Esophagus squamous epithelium (tissue), 5 donors: ENCODE measurements at regions not wholly inside any gene's neighbourhood (a gene's known extent, or its start where the extent isn't known, plus 50 kb on each side); places are given as distances from the start of the nearest gene placed in this dataset.

ENCODE experiments used
- DNase-seq: peaks from one replicate; lab custom pipeline; 2025; lab: John Stamatoyannopoulos, UW
- H3K27ac ChIP-seq, 4 donors: fragments of 200-600 bp; sonication (generic); one replicate each; pipeline ENCODE4 v1.5.1; 2016 to 2019; ENCODE audit warnings: mild to moderate bottlenecking in 1 of 4
- H3K27me3 ChIP-seq, 4 donors: fragments of 200-600 bp; sonication (generic); 1 replicate in 3 of 4; 2 replicates in 1 of 4; pipeline versions ENCODE4 v1.5.1 to v1.6.0; 2017 to 2021; ENCODE audit warnings: antibody characterized with exemption in 1 of 4
- H3K36me3 ChIP-seq, 3 donors: fragments of 200-600 bp; sonication (generic); one replicate each; pipeline ENCODE4 v1.5.1; 2016 to 2019
- H3K4me1 ChIP-seq, 3 donors: fragments of 200-600 bp; sonication (generic); one replicate each; pipeline ENCODE4 v1.5.1; 2017 to 2019
- H3K4me3 ChIP-seq, 4 donors: fragments of 200-600 bp; sonication (generic); 1 replicate in 3 of 4; 2 replicates in 1 of 4; pipeline ENCODE4 v1.5.1; 2016 to 2019; ENCODE audit warnings: mild to moderate bottlenecking in 2 of 4, moderate library complexity in 1 of 4
- H3K9me3 ChIP-seq, 3 donors: fragments of 200-600 bp; sonication (generic); one replicate each; pipeline ENCODE4 v1.5.1; 2016 to 2019
- CTCF ChIP-seq, 6 experiments: fragments of 450-650 bp in 4 of 6; fragments of 200-600 bp in 2 of 6; sonication (generic) in 2 of 6; IDR thresholded peaks; one replicate each; pipeline ENCODE4 v1.5.1; 2016 to 2019; ENCODE audit warnings: antibody characterized with exemption in 6 of 6, mild to moderate bottlenecking in 4 of 6, moderate library complexity in 4 of 6
- POLR2A ChIP-seq, 4 donors: fragments of 450-650 bp; IDR thresholded peaks; one replicate each; pipeline ENCODE4 v1.6.1; 2017; ENCODE audit warnings: antibody characterized with exemption in 4 of 4, mild to moderate bottlenecking in 4 of 4, moderate library complexity in 3 of 4
- WGBS, 2 donors: methylation state at CpG; one replicate each; pipeline ENCODE4 v1.1.5; 2018; 5-methylcytosine and 5-hydroxymethylcytosine counted together
- intact Hi-C: fragments of 100-400 bp; cut with DNase I; formaldehyde crosslinking; loops from one replicate; pipeline ENCODE4 v1.15.0; 2022
- donor health status: DM: yes; HTN: yes; CAD: no.

- Histone ChIP-seq H3K9me3 (no peaks in the 10 kb centered on the region), H3K4me1 (peaks cover 10 to 24% (median 12%) of the 10 kb centered on the region in 3 donors), H3K4me3 (no peak overlapping the region), H3K36me3 (no peaks in the 10 kb centered on the region), H3K27ac (no peak overlapping the region), H3K27me3 (no peaks in the 10 kb centered on the region)
- DNase-seq, result no peak
- intact Hi-C loops, result loop anchor here (10.0 kb wide), 1 partner anchor 515 kb away; no protein-coding TSS in a partner anchor
- TF ChIP-seq CTCF (IDR thresholded peaks at IDR 0.05) (no peak), POLR2A (IDR thresholded peaks at IDR 0.05) (no peak)
- WGBS, 2 donors, result 68 to 92% methylated on average over 3 of the region's 3 CpGs
These were observed 535.6 kb downstream of the QKI start for GRCh38 chr6:163950159-163950558.

GRCh38 chr6:163949431-163949830 lies 534.9 kb downstream of the QKI start:
- Histone ChIP-seq H3K36me3 (no peaks in the 10 kb centered on the region), H3K27ac (no peak overlapping the region), H3K4me1 (peaks cover 12 to 32% (median 19%) of the 10 kb centered on the region in 3 donors), H3K9me3 (no peaks in the 10 kb centered on the region), H3K27me3 (no peaks in the 10 kb centered on the region), H3K4me3 (no peak overlapping the region)
- TF ChIP-seq CTCF (IDR thresholded peaks at IDR 0.05) (no peak), POLR2A (IDR thresholded peaks at IDR 0.05) (no peak)
- no peak for DNase-seq
- intact Hi-C loops, result no loop called here
- 71 to 78% methylated on average over 4 of the region's 4 CpGs for WGBS, 2 donors

GRCh38 chr6:163948250-163948649 lies 533.7 kb downstream of the QKI start:
- Histone ChIP-seq H3K4me3 (no peak overlapping the region), H3K27ac (no peak overlapping the region), H3K9me3 (no peaks in the 10 kb centered on the region), H3K36me3 (no peaks in the 10 kb centered on the region), H3K27me3 (no peaks in the 10 kb centered on the region), H3K4me1 (peaks cover 17 to 43% (median 30%) of the 10 kb centered on the region in 3 donors)
- intact Hi-C loops, result no loop called here
- 78 to 87% methylated on average over 5 of the region's 5 CpGs for WGBS, 2 donors
- no peak for DNase-seq
- no peak for TF ChIP-seq POLR2A (IDR thresholded peaks at IDR 0.05)
- TF ChIP-seq CTCF (IDR thresholded peaks at IDR 0.05), result no peak

GRCh38 chr6:163947276-163947675 lies 532.8 kb downstream of the QKI start:
- Histone ChIP-seq H3K4me1 (peaks cover 17 to 45% (median 32%) of the 10 kb centered on the region in 3 donors), H3K36me3 (no peaks in the 10 kb centered on the region), H3K27ac (peak overlapping the region in 3 of 4 donors; percentile 40 to 68 (median 43)), H3K27me3 (no peaks in the 10 kb centered on the region), H3K4me3 (no peak overlapping the region), H3K9me3 (no peaks in the 10 kb centered on the region)
- WGBS, 2 donors, result 78 to 89% methylated on average over 3 of the region's 3 CpGs
- TF ChIP-seq POLR2A (IDR thresholded peaks at IDR 0.05) (no peak), CTCF (IDR thresholded peaks at IDR 0.05) (no peak)
- intact Hi-C loops, result no loop called here
- no peak for DNase-seq

GRCh38 chr6:163946437-163946836 lies 531.9 kb downstream of the QKI start:
- intact Hi-C loops, result no loop called here
- 31 to 38% methylated on average over 7 of the region's 7 CpGs for WGBS, 2 donors
- H3K4me1 ChIP-seq, result peaks cover 17 to 53% (median 36%) of the 10 kb centered on the region in 3 donors
- H3K27ac ChIP-seq, result peak overlapping the region; percentile 43 to 68 (median 53)
- H3K9me3 ChIP-seq, result no peaks in the 10 kb centered on the region
- TF ChIP-seq CTCF (IDR thresholded peaks at IDR 0.05), result no peak
- no peak for TF ChIP-seq POLR2A (IDR thresholded peaks at IDR 0.05)
- peak overlapping the region in 2 of 4 donors; percentile 8 to 33 for H3K4me3 ChIP-seq
- DNase-seq, result no peak
- H3K27me3 ChIP-seq, result no peaks in the 10 kb centered on the region
- no peaks in the 10 kb centered on the region for H3K36me3 ChIP-seq
